ENCODE measurements at regions not wholly inside any gene's neighbourhood (a gene's known extent, or its start where the extent isn't known, plus 50 kb on each side); places are given as distances from the start of the nearest gene placed in this dataset.

DNA sequence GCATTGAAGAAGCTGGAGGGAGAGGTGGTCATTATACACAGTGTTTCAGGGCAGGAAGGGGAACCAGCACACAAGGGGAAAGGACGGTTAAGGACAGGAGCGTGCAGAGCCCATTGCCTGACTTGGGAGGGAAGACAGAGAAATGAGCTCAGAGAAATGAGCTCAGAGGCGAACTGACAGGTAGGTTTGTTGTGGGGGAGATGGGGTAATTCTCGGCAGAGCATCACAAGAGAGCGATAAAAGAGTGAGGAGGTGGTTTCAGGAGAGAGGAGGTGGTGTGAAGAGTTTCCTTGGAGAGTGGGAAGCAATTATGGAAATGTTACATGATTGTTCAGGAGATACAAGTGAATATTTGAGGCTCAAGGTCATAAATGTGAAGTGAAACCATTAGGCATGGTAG, 61.0 kb downstream of the MRGPRX1 start:
- no peak for DNase-seq

DNA sequence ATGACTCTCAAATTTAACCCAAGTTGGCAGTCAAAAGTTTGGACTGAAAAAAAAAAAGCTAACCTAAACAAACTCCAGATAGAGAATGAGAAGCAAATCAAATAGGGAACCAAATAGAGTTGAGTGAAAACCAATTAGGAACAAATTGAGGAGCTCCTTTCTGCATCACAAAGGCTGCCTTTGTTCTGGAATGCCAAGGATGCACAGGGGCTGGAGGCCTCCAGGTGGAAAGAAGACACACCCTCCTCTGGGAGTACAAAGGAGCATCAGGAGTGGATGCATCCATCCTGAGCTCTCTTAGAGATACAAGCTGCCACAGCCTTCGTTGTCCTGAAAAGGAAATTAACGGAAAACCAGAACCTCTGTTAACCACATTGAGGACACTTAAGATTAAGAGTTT, 73.3 kb downstream of the MRGPRX1 start:
- DNase-seq, result no peak

DNA sequence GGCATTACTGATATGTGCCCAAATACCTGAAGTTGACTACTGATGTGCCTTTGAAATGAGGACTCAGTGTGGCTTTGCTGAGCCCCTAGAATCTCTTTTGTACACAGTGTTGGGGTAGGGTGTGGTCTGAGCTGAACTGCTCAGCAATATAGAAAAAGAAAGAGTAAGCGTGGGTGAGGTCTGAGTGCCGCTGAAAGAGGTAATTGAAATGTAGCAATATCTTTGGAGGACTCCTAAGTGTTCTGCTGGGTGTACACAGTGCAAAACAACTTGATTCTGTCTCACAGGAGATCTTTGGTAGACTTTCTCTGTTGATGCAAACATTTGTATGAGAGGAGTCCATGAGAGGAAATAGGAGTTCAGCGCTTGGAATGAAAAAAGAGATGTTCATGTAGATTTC, 73.7 kb upstream of the PTPN5 start:
- no peak for DNase-seq

DNA sequence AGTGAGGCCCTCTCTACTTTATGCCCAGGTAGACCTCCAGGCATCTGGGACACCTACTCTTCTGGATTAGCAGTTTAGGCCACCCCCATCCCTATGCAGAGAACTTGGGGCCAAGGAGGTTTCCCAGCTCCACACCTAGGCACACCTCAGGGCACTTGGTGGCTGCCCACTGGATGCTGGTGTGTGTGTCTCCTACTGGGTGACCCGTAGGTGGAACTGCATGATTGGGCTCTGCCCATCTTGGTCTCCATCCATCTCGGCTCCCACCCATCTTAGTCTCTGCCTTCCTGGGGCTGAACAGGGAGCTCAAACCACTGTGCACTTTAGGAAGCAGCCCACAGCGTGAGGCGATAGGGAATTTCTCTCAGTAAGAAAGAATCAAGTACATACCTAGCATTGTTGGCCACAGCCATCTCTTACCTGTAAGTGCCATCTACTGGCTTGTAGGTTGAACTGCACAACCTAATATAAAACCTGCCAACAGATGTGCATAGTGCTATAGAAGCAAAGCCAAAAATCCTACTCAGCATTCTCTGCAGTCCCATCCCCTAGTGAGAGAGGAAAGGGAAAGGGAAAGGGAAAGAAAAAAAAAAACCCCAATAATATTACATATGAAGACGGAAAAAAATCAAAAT, 61.6 kb upstream of the PTPN5 start:
- peak; percentile 20 for DNase-seq

DNA sequence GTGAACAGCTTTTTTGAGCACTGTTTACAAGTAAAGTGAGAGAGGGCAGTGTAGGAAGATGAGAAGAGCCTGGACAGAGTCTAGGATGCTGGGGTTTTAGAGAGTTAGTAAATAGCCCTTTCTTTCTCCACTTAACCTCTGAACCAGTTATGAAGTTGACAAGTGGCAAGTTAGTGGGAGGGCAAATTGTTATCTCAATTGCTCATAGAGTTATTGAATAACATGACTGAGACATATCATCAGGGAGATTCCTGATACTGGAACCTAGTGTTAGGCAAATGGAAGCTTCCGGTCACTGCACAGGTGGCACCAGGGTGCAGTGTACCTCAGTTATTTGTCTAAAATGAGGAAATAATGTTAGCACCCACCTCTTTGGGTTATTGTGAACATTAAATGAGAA, 57.8 kb upstream of the PTPN5 start:
- DNase-seq, result no peak

DNA sequence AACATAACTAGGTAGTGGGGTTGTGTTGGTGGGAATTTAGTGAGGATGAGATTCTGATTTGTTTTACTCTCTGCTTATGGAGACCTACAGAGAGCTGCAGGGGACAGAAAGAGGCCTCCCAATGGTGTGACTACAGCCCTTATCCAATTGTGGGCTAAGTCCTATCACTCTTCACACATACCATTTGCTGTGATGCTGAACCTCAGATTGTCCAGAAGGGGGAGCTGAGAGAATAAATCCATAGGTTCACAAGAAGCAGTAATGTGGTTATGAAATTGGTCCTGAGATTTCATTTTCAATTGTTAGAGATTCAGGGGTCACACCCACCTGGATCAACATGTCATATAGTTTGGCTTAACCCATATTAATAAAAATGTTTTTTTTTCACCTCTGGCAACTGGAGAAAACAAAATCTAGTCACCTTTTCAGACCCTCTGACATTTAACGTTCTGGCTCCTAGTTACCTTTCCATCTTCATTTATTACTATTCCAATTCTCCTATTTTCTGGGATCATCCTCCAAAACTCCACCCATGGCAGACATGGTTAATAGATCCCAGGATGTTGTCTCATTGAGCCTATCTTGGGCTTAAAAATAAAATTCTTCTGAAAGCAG, 53.3 kb upstream of the PTPN5 start:
- peak; percentile 30 for DNase-seq

Measured in NCI-H1092 treated with DMSO at 0.1 percent for 48 hours (cell line).